HuH-7.5 (cell line): ENCODE measurements at regions not wholly inside any gene's neighbourhood (a gene's known extent, or its start where the extent isn't known, plus 50 kb on each side); places are given as distances from the start of the nearest gene placed in this dataset.
"Not testable (repeated sequence)": the region's sequence is repeated elsewhere in the genome, so short reads cannot be mapped to it uniquely, and the experiment has no call there.

Experiments
- DNase-seq: peaks from one replicate; pipeline ENCODE4 v3.0.0; 2011; ENCODE audit warnings: low spot score

- no peak for DNase-seq
Measured at GRCh38 chrX:4675686-4676300, 962.3 kb upstream of the PRKX start.

- DNase-seq: no peak
Measured at GRCh38 chrX:4674028-4674782, 960.8 kb upstream of the PRKX start.

GRCh38 chrX:4671344-4671743 lies 957.9 kb upstream of the PRKX start:
- no peak for DNase-seq

- DNase-seq: no peak
Measured at GRCh38 chrX:4670606-4671005, 957.2 kb upstream of the PRKX start.

GRCh38 chrX:4668802-4669536 lies 955.5 kb upstream of the PRKX start:
- DNase-seq: no peak

GRCh38 chrX:4663085-4663484 lies 949.6 kb upstream of the PRKX start:
- DNase-seq: no peak

GRCh38 chrX:4661771-4662170 lies 948.3 kb upstream of the PRKX start:
- DNase-seq: no peak

- no peak for DNase-seq
Measured at GRCh38 chrX:4656419-4656818, 943.0 kb upstream of the PRKX start.

GRCh38 chrX:4655743-4656142 lies 942.3 kb upstream of the PRKX start:
- no peak for DNase-seq

GRCh38 chrX:4642114-4642513 lies 928.7 kb upstream of the PRKX start:
- DNase-seq: no peak

GRCh38 chrX:4638036-4638435 lies 924.6 kb upstream of the PRKX start:
- DNase-seq: no peak

GRCh38 chrX:4627414-4627813 lies 914.0 kb upstream of the PRKX start:
- no peak for DNase-seq

GRCh38 chrX:4622486-4623167 lies 909.2 kb upstream of the PRKX start:
- DNase-seq: no peak

GRCh38 chrX:4613651-4614050 lies 900.2 kb upstream of the PRKX start:
- DNase-seq: not testable (repeated sequence)

GRCh38 chrX:4588893-4589292 lies 875.4 kb upstream of the PRKX start:
- DNase-seq: no peak

GRCh38 chrX:4588466-4588865 lies 875.0 kb upstream of the PRKX start:
- no peak for DNase-seq

GRCh38 chrX:4588056-4588455 lies 874.6 kb upstream of the PRKX start:
- no peak for DNase-seq

GRCh38 chrX:4579999-4580398 lies 866.5 kb upstream of the PRKX start:
- no peak for DNase-seq

- no peak for DNase-seq
Measured at GRCh38 chrX:4579480-4579879, 866.0 kb upstream of the PRKX start.

- DNase-seq: no peak
Measured at GRCh38 chrX:4572691-4573090, 859.2 kb upstream of the PRKX start.

- no peak for DNase-seq
Measured at GRCh38 chrX:4570151-4570550, 856.7 kb upstream of the PRKX start.

GRCh38 chrX:4560192-4560591 lies 846.7 kb upstream of the PRKX start:
- DNase-seq: no peak

- DNase-seq: no peak
Measured at GRCh38 chrX:4550018-4550417, 836.6 kb upstream of the PRKX start.
